HuH-7.5 (cell line): ENCODE measurements at regions not wholly inside any gene's neighbourhood (a gene's known extent, or its start where the extent isn't known, plus 50 kb on each side); places are given as distances from the start of the nearest gene placed in this dataset.

Experiments used
- DNase-seq: peaks from one replicate; pipeline ENCODE4 v3.0.0; 2011; ENCODE audit warnings: low spot score

- no peak for DNase-seq
Observed at GRCh38 chr4:132540268-132540667, 608.8 kb upstream of the PCDH10 start.

GRCh38 chr4:132540797-132541196 is 608.3 kb upstream of the PCDH10 start:
- DNase-seq, result no peak

- no peak for DNase-seq
Observed at GRCh38 chr4:132542228-132542627, 606.9 kb upstream of the PCDH10 start.

GRCh38 chr4:132548463-132548862 is 600.6 kb upstream of the PCDH10 start:
- no peak for DNase-seq

GRCh38 chr4:132556316-132556715 is 592.8 kb upstream of the PCDH10 start:
- DNase-seq, result no peak

- no peak for DNase-seq
Observed at GRCh38 chr4:132557660-132558059, 591.4 kb upstream of the PCDH10 start.

- no peak for DNase-seq
Observed at GRCh38 chr4:132564920-132565319, 584.2 kb upstream of the PCDH10 start.

GRCh38 chr4:132565542-132565941 is 583.6 kb upstream of the PCDH10 start:
- no peak for DNase-seq

- DNase-seq, result no peak
Observed at GRCh38 chr4:132572210-132572609, 576.9 kb upstream of the PCDH10 start.

- no peak for DNase-seq
Observed at GRCh38 chr4:132587626-132588025, 561.5 kb upstream of the PCDH10 start.

GRCh38 chr4:132592340-132592739 is 556.8 kb upstream of the PCDH10 start:
- DNase-seq, result no peak

GRCh38 chr4:132592850-132593249 is 556.2 kb upstream of the PCDH10 start:
- no peak for DNase-seq

- no peak for DNase-seq
Observed at GRCh38 chr4:132593717-132594400, 555.2 kb upstream of the PCDH10 start.

GRCh38 chr4:132596186-132596585 is 552.9 kb upstream of the PCDH10 start:
- DNase-seq, result no peak

GRCh38 chr4:132605551-132605950 is 543.5 kb upstream of the PCDH10 start:
- no peak for DNase-seq

- no peak for DNase-seq
Observed at GRCh38 chr4:132614682-132615081, 534.4 kb upstream of the PCDH10 start.

GRCh38 chr4:132619968-132620367 is 529.1 kb upstream of the PCDH10 start:
- DNase-seq, result no peak

- DNase-seq, result peak; percentile 7
Observed at GRCh38 chr4:132642016-132642817, 506.9 kb upstream of the PCDH10 start.

GRCh38 chr4:132646186-132646585 is 502.9 kb upstream of the PCDH10 start:
- no peak for DNase-seq

- DNase-seq, result no peak
Observed at GRCh38 chr4:132651196-132651595, 497.9 kb upstream of the PCDH10 start.

- no peak for DNase-seq
Observed at GRCh38 chr4:132660181-132660580, 488.9 kb upstream of the PCDH10 start.

GRCh38 chr4:132662456-132662855 is 486.6 kb upstream of the PCDH10 start:
- DNase-seq, result no peak

GRCh38 chr4:132669786-132670185 is 479.3 kb upstream of the PCDH10 start:
- DNase-seq, result no peak

- no peak for DNase-seq
Observed at GRCh38 chr4:132670557-132670956, 478.5 kb upstream of the PCDH10 start.
